ENCODE measurements at regions not wholly inside any gene's neighbourhood (a gene's known extent, or its start where the extent isn't known, plus 50 kb on each side); places are given as distances from the start of the nearest gene placed in this dataset.

DNA sequence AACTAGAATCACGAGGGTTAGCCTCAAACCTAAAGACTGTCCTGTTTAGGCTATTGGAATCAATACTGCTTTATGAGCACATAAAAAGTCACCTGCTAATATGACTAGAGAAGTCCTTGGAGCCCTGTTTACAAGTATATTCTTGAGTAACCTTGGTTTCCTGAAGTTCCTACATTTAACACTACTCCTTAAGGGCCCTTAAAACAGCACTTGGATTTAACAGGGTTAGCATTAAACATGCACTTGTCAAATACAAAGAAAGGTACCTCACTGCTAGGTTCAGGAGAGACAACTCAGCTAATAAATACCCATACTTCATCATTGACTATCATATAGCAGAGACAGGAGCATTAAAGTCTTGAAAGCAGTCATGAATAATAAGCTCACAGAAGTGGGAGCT lies 96.7 kb downstream of the SLC5A7 start:
- FAIRE-seq: no peak

GRCh38 chr2:108084311-108084710 lies 98.0 kb downstream of the SLC5A7 start:
- Histone ChIP-seq H3K79me2 (ENCODE audit: control insufficient read depth, insufficient read depth, low read length) (no peaks in the 10 kb centered on the region), H3K36me3 (ENCODE audit: control insufficient read depth in 2 of 2, extremely low read depth in 1 of 2, insufficient read depth in 2 of 2, low read length in 2 of 2) (no peaks in the 10 kb centered on the region), H3K4me3 (ENCODE audit: control insufficient read depth in 2 of 3, extremely low read depth in 1 of 3, insufficient read depth in 2 of 3, low read depth in 1 of 3, low read length in 3 of 3) (no peak overlapping the region), H3K27ac (ENCODE audit: control insufficient read depth, insufficient read depth, low read length) (no peak overlapping the region), H3K4me2 (ENCODE audit: control insufficient read depth, extremely low read depth, insufficient read depth, low read depth, low read length) (no peak overlapping the region), H2AFZ (ENCODE audit: control insufficient read depth, low read length) (no peak overlapping the region), H3K9ac (ENCODE audit: control insufficient read depth, extremely low read depth, insufficient read depth, low read length) (no peak overlapping the region), H3K27me3 (ENCODE audit: control insufficient read depth, extremely low read depth, insufficient read depth, low read length) (no peaks in the 10 kb centered on the region), H3K9me1 (ENCODE audit: control insufficient read depth, extremely low read depth, insufficient read depth, low read length) (no peaks in the 10 kb centered on the region), H4K20me1 (ENCODE audit: control insufficient read depth, extremely low read depth, insufficient read depth, low read length) (no peaks in the 10 kb centered on the region), H3K4me1 (ENCODE audit: control insufficient read depth, extremely low read depth, insufficient read depth, low read length) (no peaks in the 10 kb centered on the region), H3K9me3 (ENCODE audit: control insufficient read depth, low read depth, low read length) (no peaks in the 10 kb centered on the region)
- DNase-seq (ENCODE audit: low read depth, low spot score) (no peak), FAIRE-seq (no peak)
- dilution Hi-C loops (cut with MboI; ENCODE audit: extremely low pct_ligation_motif_present, low sequenced_read_pairs): no loop called here
- TF ChIP-seq, protein P1, sequence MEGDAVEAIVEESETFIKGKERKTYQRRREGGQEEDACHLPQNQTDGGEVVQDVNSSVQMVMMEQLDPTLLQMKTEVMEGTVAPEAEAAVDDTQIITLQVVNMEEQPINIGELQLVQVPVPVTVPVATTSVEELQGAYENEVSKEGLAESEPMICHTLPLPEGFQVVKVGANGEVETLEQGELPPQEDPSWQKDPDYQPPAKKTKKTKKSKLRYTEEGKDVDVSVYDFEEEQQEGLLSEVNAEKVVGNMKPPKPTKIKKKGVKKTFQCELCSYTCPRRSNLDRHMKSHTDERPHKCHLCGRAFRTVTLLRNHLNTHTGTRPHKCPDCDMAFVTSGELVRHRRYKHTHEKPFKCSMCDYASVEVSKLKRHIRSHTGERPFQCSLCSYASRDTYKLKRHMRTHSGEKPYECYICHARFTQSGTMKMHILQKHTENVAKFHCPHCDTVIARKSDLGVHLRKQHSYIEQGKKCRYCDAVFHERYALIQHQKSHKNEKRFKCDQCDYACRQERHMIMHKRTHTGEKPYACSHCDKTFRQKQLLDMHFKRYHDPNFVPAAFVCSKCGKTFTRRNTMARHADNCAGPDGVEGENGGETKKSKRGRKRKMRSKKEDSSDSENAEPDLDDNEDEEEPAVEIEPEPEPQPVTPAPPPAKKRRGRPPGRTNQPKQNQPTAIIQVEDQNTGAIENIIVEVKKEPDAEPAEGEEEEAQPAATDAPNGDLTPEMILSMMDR (optimal IDR thresholded peaks at IDR 0.05 in 1 of 3, IDR thresholded peaks at IDR 0.05 in 1 of 3, conservative IDR thresholded peaks at IDR 0.05 in 1 of 3; ENCODE audit: extremely low read depth in 1 of 3, insufficient read depth in 2 of 3, low read length in 3 of 3): no peak
- TF ChIP-seq EZH2 (IDR thresholded peaks at IDR 0.05; ENCODE audit: low read length): no peak

More for the DNA sequence above, 96.7 kb downstream of the SLC5A7 start:
- dilution Hi-C loops (cut with MboI; ENCODE audit: extremely low pct_ligation_motif_present, low sequenced_read_pairs): no loop called here
- no peaks in the 10 kb centered on the region for H3K9me3 ChIP-seq (ENCODE audit: control insufficient read depth, low read depth, low read length)
- H3K27me3 ChIP-seq (ENCODE audit: control insufficient read depth, extremely low read depth, insufficient read depth, low read length): no peaks in the 10 kb centered on the region
- no peaks in the 10 kb centered on the region for H3K9me1 ChIP-seq (ENCODE audit: control insufficient read depth, extremely low read depth, insufficient read depth, low read length)
- H3K27ac ChIP-seq (ENCODE audit: control insufficient read depth, insufficient read depth, low read length): no peak overlapping the region
- H3K4me1 ChIP-seq (ENCODE audit: control insufficient read depth, extremely low read depth, insufficient read depth, low read length): no peaks in the 10 kb centered on the region
- no peaks in the 10 kb centered on the region for H3K79me2 ChIP-seq (ENCODE audit: control insufficient read depth, insufficient read depth, low read length)
- H3K4me3 ChIP-seq (ENCODE audit: control insufficient read depth in 2 of 3, extremely low read depth in 1 of 3, insufficient read depth in 2 of 3, low read depth in 1 of 3, low read length in 3 of 3): no peak overlapping the region
- no peak for DNase-seq (ENCODE audit: low read depth, low spot score)
- H4K20me1 ChIP-seq (ENCODE audit: control insufficient read depth, extremely low read depth, insufficient read depth, low read length): no peaks in the 10 kb centered on the region
- H3K9ac ChIP-seq (ENCODE audit: control insufficient read depth, extremely low read depth, insufficient read depth, low read length): no peak overlapping the region
- H2AFZ ChIP-seq (ENCODE audit: control insufficient read depth, low read length): no peak overlapping the region
- TF ChIP-seq, protein P1 (optimal IDR thresholded peaks at IDR 0.05 in 1 of 3, IDR thresholded peaks at IDR 0.05 in 1 of 3, conservative IDR thresholded peaks at IDR 0.05 in 1 of 3; ENCODE audit: extremely low read depth in 1 of 3, insufficient read depth in 2 of 3, low read length in 3 of 3): no peak
- no peak for TF ChIP-seq EZH2 (IDR thresholded peaks at IDR 0.05; ENCODE audit: low read length)
- H3K4me2 ChIP-seq (ENCODE audit: control insufficient read depth, extremely low read depth, insufficient read depth, low read depth, low read length): no peak overlapping the region
- no peaks in the 10 kb centered on the region for H3K36me3 ChIP-seq (ENCODE audit: control insufficient read depth in 2 of 2, extremely low read depth in 1 of 2, insufficient read depth in 2 of 2, low read length in 2 of 2)
